Suppressor macrophage treated with lipopolysaccharide for 4 hours (primary cell): ENCODE measurements at regions not wholly inside any gene's neighbourhood (a gene's known extent, or its start where the extent isn't known, plus 50 kb on each side); places are given as distances from the start of the nearest gene placed in this dataset.

Experiments
- DNase-seq: peaks from one replicate; pipeline ENCODE4 v3.0.0-alpha.2; 2020

DNA sequence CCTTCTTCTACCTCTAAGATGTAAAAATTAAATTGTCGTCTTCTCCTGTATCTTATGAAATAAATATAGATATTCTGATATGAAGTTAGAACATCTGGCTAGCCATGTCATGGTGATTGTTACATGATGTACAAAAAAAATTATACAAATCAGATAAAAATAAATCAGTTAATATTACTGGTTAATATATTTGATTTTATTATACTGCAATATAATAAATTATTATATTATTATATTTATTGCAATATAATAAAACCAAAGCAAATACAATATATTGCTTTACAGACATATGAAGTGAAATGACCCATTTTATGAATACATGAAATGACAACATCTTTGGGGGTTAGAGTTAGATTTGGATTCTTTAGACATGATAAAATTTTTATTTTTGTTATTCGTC, 72.3 kb upstream of the NAALADL2 start:
- DNase-seq: no peak

DNA sequence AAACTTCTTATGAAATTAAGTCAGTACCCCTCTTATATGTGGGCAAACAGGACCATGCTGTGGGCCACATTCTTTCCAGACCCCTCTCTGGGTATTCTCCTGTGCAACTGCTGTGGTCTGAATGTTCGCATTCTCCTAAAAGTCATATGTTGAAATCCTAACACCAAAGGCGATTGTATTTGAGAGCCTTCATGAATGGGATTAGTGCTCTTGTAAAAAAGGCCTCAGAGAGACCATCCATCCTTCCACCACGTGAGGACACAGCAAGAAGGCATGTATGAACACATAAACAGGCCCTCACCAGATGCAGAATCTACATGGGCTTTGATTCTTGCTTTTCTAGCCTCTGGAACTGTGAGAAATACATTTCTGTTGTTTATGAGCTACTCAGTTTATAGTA, 68.0 kb upstream of the NAALADL2 start:
- DNase-seq: no peak

GRCh38 chr3:174792864-174793263, 66.3 kb upstream of the NAALADL2 start:
- no peak for DNase-seq
